ENCODE measurements at regions not wholly inside any gene's neighbourhood (a gene's known extent, or its start where the extent isn't known, plus 50 kb on each side); places are given as distances from the start of the nearest gene placed in this dataset.

DNA sequence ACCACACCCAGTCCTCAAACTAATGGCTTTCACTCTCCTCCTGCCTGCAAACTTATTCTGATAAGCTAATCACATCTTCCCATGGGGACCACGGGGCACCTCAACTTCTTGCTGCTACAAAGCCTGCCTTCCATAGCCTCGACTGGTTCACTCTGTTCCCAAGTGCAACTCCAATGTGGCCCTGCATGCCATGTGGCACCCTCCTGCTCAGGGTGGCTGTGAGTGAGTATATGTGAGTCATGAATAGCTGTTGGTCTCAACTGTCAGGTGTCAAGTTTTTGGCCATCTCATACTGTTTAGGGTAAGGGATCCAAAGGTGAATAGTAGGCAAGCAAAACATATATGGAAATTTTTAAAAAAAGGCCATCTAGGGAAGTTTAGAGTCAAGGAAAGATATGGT is 276.1 kb upstream of the DCC start:
- 85 to 88% methylated on average over 2 of the region's 2 CpGs for WGBS, 2 experiments (ENCODE audit: insufficient coverage in 1 of 2, insufficient read length in 1 of 2)
- DNase-seq: no peak
- H3K4me3 ChIP-seq (ENCODE audit: low read length): no peak overlapping the region
- H3K9me3 ChIP-seq (ENCODE audit: control insufficient read depth, low read length): peaks cover 16% of the 10 kb centered on the region
- no peaks in the 10 kb centered on the region for H3K4me1 ChIP-seq (ENCODE audit: control insufficient read depth, insufficient read depth, low read length)
- Mint-ChIP-seq H3K27ac (no peak overlapping the region), H3K4me1 (peaks cover 7% of the 10 kb centered on the region), H3K27me3 (ENCODE audit: insufficient read depth) (no peaks in the 10 kb centered on the region), H3K9me3 (peaks cover 12% of the 10 kb centered on the region), H3K36me3 (ENCODE audit: low read depth) (no peaks in the 10 kb centered on the region), H3K4me3 (no peak overlapping the region)
- H3K9ac ChIP-seq (ENCODE audit: extremely low read depth, low read length, poor library complexity, severe bottlenecking): no peak overlapping the region
- no peaks in the 10 kb centered on the region for H3K27me3 ChIP-seq (ENCODE audit: control insufficient read depth, insufficient read depth, low read length, poor library complexity, severe bottlenecking)
- H3K36me3 ChIP-seq (ENCODE audit: control insufficient read depth, insufficient read depth, low read length): no peaks in the 10 kb centered on the region
- no peak for TF ChIP-seq CTCF (conservative IDR thresholded peaks at IDR 0.05)
- H3K27ac ChIP-seq (ENCODE audit: low read depth, low read length): no peak overlapping the region

DNA sequence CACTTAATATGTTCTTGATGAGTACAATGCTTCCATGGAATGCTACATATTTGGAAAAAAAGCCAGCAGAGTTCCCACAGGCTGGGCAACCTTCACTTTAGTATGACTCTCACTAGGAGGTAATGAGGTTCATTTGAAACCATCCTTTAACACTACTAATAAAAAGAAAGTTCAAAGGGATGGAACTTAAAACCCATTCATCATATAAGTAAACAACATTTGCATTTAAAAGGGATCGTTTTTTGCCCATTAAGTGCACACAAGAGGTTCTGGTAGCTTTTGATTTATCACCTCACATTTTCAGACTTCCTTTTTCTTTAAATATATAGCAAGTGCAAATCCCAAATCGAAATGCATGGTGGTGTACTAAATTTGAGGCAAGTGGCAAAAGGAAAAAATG is 270.8 kb upstream of the DCC start:
- Mint-ChIP-seq H3K9me3 (peaks cover 12% of the 10 kb centered on the region), H3K27ac (no peak overlapping the region), H3K36me3 (ENCODE audit: low read depth) (no peaks in the 10 kb centered on the region), H3K4me3 (no peak overlapping the region), H3K27me3 (ENCODE audit: insufficient read depth) (no peaks in the 10 kb centered on the region), H3K4me1 (no peaks in the 10 kb centered on the region)
- Histone ChIP-seq H3K9ac (ENCODE audit: extremely low read depth, low read length, poor library complexity, severe bottlenecking) (no peak overlapping the region), H3K27ac (ENCODE audit: low read depth, low read length) (no peak overlapping the region), H3K4me1 (ENCODE audit: control insufficient read depth, insufficient read depth, low read length) (no peaks in the 10 kb centered on the region), H3K27me3 (ENCODE audit: control insufficient read depth, insufficient read depth, low read length, poor library complexity, severe bottlenecking) (no peaks in the 10 kb centered on the region), H3K36me3 (ENCODE audit: control insufficient read depth, insufficient read depth, low read length) (no peaks in the 10 kb centered on the region), H3K4me3 (ENCODE audit: low read length) (no peak overlapping the region), H3K9me3 (ENCODE audit: control insufficient read depth, low read length) (peaks cover 16% of the 10 kb centered on the region)
- no peak for TF ChIP-seq CTCF (conservative IDR thresholded peaks at IDR 0.05)
- no peak for DNase-seq
- 20 to 32% methylated on average over 1 of the region's 2 CpGs for WGBS, 2 experiments (ENCODE audit: insufficient coverage in 1 of 2, insufficient read length in 1 of 2)

- Mint-ChIP-seq H3K4me1 (no peaks in the 10 kb centered on the region), H3K27me3 (ENCODE audit: insufficient read depth) (no peaks in the 10 kb centered on the region), H3K4me3 (no peak overlapping the region), H3K36me3 (ENCODE audit: low read depth) (no peaks in the 10 kb centered on the region), H3K9me3 (peaks cover 11% of the 10 kb centered on the region), H3K27ac (no peak overlapping the region)
- Histone ChIP-seq H3K36me3 (ENCODE audit: control insufficient read depth, insufficient read depth, low read length) (no peaks in the 10 kb centered on the region), H3K4me3 (ENCODE audit: low read length) (no peak overlapping the region), H3K9ac (ENCODE audit: extremely low read depth, low read length, poor library complexity, severe bottlenecking) (no peak overlapping the region), H3K4me1 (ENCODE audit: control insufficient read depth, insufficient read depth, low read length) (no peaks in the 10 kb centered on the region), H3K9me3 (ENCODE audit: control insufficient read depth, low read length) (peaks cover 16% of the 10 kb centered on the region), H3K27me3 (ENCODE audit: control insufficient read depth, insufficient read depth, low read length, poor library complexity, severe bottlenecking) (no peaks in the 10 kb centered on the region), H3K27ac (ENCODE audit: low read depth, low read length) (no peak overlapping the region)
- TF ChIP-seq CTCF (conservative IDR thresholded peaks at IDR 0.05): no peak
- 67 to 92% methylated on average over 3 to 4 of the region's 4 CpGs for WGBS, 2 experiments (ENCODE audit: insufficient coverage in 1 of 2, insufficient read length in 1 of 2)
- no peak for DNase-seq
Measured at GRCh38 chr18:52070291-52070756, 269.7 kb upstream of the DCC start.
